ENCODE measurements at regions not wholly inside any gene's neighbourhood (a gene's known extent, or its start where the extent isn't known, plus 50 kb on each side); places are given as distances from the start of the nearest gene placed in this dataset.

DNA sequence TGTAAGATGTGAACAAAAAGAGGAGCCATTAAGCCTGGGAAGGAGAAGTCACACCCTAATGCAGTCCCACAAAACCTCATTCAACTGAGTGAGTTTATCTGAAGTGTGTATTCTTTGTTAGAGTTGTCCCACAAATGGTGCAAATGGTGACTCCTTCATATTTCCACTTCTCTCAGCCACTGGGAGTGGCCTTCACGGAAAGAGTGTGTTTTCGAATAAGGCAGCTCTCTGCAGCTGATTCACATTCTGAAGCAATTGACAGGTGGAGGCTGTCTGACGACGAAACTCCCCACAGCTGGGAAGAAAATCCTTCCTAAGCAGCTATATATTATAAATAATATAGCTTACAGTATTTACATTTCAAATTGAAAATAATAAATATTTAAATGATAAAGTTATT is 318.8 kb upstream of the TMEFF2 start:
- TF ChIP-seq ZNF263 (CRISPR knock-in tag; IDR thresholded peaks at IDR 0.05; ENCODE audit: low read depth) (no peak), ETV6 (CRISPR knock-in tag; IDR thresholded peaks at IDR 0.05) (no peak), ELF4 (CRISPR knock-in tag; IDR thresholded peaks at IDR 0.05; ENCODE audit: low read depth) (no peak), GABPB1 (CRISPR knock-in tag; IDR thresholded peaks at IDR 0.05) (no peak), NR3C1 (CRISPR knock-in tag; conservative IDR thresholded peaks at IDR 0.05; ENCODE audit: low read depth) (no peak)
- TF ChIP-seq, protein P1, sequence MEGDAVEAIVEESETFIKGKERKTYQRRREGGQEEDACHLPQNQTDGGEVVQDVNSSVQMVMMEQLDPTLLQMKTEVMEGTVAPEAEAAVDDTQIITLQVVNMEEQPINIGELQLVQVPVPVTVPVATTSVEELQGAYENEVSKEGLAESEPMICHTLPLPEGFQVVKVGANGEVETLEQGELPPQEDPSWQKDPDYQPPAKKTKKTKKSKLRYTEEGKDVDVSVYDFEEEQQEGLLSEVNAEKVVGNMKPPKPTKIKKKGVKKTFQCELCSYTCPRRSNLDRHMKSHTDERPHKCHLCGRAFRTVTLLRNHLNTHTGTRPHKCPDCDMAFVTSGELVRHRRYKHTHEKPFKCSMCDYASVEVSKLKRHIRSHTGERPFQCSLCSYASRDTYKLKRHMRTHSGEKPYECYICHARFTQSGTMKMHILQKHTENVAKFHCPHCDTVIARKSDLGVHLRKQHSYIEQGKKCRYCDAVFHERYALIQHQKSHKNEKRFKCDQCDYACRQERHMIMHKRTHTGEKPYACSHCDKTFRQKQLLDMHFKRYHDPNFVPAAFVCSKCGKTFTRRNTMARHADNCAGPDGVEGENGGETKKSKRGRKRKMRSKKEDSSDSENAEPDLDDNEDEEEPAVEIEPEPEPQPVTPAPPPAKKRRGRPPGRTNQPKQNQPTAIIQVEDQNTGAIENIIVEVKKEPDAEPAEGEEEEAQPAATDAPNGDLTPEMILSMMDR (IDR thresholded peaks at IDR 0.05): no peak
- TF ChIP-seq, protein P2, sequence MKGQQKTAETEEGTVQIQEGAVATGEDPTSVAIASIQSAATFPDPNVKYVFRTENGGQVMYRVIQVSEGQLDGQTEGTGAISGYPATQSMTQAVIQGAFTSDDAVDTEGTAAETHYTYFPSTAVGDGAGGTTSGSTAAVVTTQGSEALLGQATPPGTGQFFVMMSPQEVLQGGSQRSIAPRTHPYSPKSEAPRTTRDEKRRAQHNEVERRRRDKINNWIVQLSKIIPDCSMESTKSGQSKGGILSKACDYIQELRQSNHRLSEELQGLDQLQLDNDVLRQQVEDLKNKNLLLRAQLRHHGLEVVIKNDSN (CRISPR knock-in tag; IDR thresholded peaks at IDR 0.05): no peak

Measured in WTC11 (cell line).